DMS 273 (cell line): ENCODE measurements at regions not wholly inside any gene's neighbourhood (a gene's known extent, or its start where the extent isn't known, plus 50 kb on each side); places are given as distances from the start of the nearest gene placed in this dataset.
A peak's percentile ranks its signal among the peaks of the same experiment; 100 is the strongest.
"Not testable (repeated sequence)": the region's sequence is repeated elsewhere in the genome, so short reads cannot be mapped to it uniquely, and the experiment has no call there.

Source experiments
- DNase-seq: peaks from one replicate; lab custom pipeline; 2025; ENCODE audit not compliant: unreplicated experiment; lab: John Stamatoyannopoulos, UW

- DNase-seq = no peak
Measured at GRCh38 chr15:66882251-66883020, 180.4 kb downstream of the SMAD6 start.

- DNase-seq = peak; percentile 63
Measured at GRCh38 chr15:66883284-66883911, 181.4 kb downstream of the SMAD6 start.

- DNase-seq = no peak
Measured at GRCh38 chr15:66884115-66884622, 181.2 kb upstream of the SMAD3 start.

GRCh38 chr15:66884661-66885237 lies 180.7 kb upstream of the SMAD3 start:
- DNase-seq = no peak

GRCh38 chr15:66885281-66885915 lies 180.0 kb upstream of the SMAD3 start:
- no peak for DNase-seq

- DNase-seq = no peak
Measured at GRCh38 chr15:66886241-66886675, 179.1 kb upstream of the SMAD3 start.

- DNase-seq = no peak
Measured at GRCh38 chr15:66886686-66887273, 178.6 kb upstream of the SMAD3 start.

- not testable (repeated sequence) for DNase-seq
Measured at GRCh38 chr15:66889298-66889697, 176.1 kb upstream of the SMAD3 start.

GRCh38 chr15:66891776-66892175 lies 173.6 kb upstream of the SMAD3 start:
- peak; percentile 35 for DNase-seq

GRCh38 chr15:66893294-66893693 lies 172.1 kb upstream of the SMAD3 start:
- no peak for DNase-seq

GRCh38 chr15:66894363-66894762 lies 171.0 kb upstream of the SMAD3 start:
- DNase-seq = no peak

- DNase-seq = no peak
Measured at GRCh38 chr15:66894986-66895780, 170.2 kb upstream of the SMAD3 start.

GRCh38 chr15:66895794-66896453 lies 169.5 kb upstream of the SMAD3 start:
- DNase-seq = no peak

- DNase-seq = no peak
Measured at GRCh38 chr15:66896611-66897010, 168.8 kb upstream of the SMAD3 start.

- DNase-seq = no peak
Measured at GRCh38 chr15:66897416-66897815, 168.0 kb upstream of the SMAD3 start.

- DNase-seq = no peak
Measured at GRCh38 chr15:66897971-66898370, 167.4 kb upstream of the SMAD3 start.

GRCh38 chr15:66898656-66899386 lies 166.6 kb upstream of the SMAD3 start:
- DNase-seq = no peak

GRCh38 chr15:66899555-66900350 lies 165.6 kb upstream of the SMAD3 start:
- no peak for DNase-seq
